ENCODE measurements at regions not wholly inside any gene's neighbourhood (a gene's known extent, or its start where the extent isn't known, plus 50 kb on each side); places are given as distances from the start of the nearest gene placed in this dataset.

DNA sequence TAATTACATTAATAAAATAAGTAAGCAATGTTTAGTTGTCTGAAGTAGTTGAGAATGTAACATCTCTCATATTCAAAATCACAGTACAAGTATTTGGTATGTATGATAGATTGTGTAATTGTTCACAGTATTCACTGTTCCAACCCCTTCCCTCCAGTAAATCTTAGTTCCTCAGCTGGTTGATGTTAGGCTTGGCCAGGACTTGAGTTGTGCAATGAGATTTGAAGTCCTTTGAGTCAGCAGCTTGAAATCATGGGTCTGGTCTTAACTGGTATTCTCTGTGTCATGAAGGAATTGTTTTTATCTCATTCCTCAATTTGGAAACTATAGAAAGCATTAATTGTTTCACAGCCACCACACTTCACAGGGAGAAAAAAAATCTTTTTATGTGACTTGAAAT lies 477.1 kb downstream of the FSCB start:
- H3K23ac ChIP-seq (ENCODE audit: low read depth, low read length) = no peak overlapping the region
- no peak overlapping the region for H2BK120ac ChIP-seq (ENCODE audit: low read depth, low read length)
- H3K4ac ChIP-seq (ENCODE audit: low read depth, low read length) = no peak overlapping the region
- no peaks in the 10 kb centered on the region for H3K36me3 ChIP-seq (ENCODE audit: control insufficient read depth, insufficient read depth, low read length)
- no TSS peak for BruUV-seq (replicated peaks)
- no peak overlapping the region for H3K56ac ChIP-seq (ENCODE audit: extremely low read depth, insufficient read depth, low read length)
- no peaks in the 10 kb centered on the region for H3K79me1 ChIP-seq (ENCODE audit: low read depth in 1 of 2, low read length in 2 of 2)
- TF ChIP-seq MAZ (IDR thresholded peaks at IDR 0.05; ENCODE audit: borderline replicate concordance, low read depth, low read length) = no peak
- no peak for TF ChIP-seq CEBPB (IDR thresholded peaks at IDR 0.05; ENCODE audit: low read depth, low read length)
- TF ChIP-seq SMC3 (IDR thresholded peaks at IDR 0.05; ENCODE audit: low read depth, low read length) = no peak
- no peak for TF ChIP-seq CHD1 (IDR thresholded peaks at IDR 0.05; ENCODE audit: low read depth, low read length)
- TF ChIP-seq MAFK (IDR thresholded peaks at IDR 0.05; ENCODE audit: low read depth, low read length) = no peak
- TF ChIP-seq CTCF (conservative IDR thresholded peaks at IDR 0.05; ENCODE audit: low read depth, low read length) = no peak
- TF ChIP-seq BHLHE40 (IDR thresholded peaks at IDR 0.05; ENCODE audit: low read depth, low read length) = no peak
- no peak for TF ChIP-seq NFE2L2 (IDR thresholded peaks at IDR 0.05; ENCODE audit: low read depth, low read length)
- TF ChIP-seq MXI1 (IDR thresholded peaks at IDR 0.05; ENCODE audit: borderline replicate concordance, low read depth, low read length) = no peak
- TF ChIP-seq USF2 (IDR thresholded peaks at IDR 0.05; ENCODE audit: low read depth, low read length) = no peak
- TF ChIP-seq POLR2A (IDR thresholded peaks at IDR 0.05; ENCODE audit: low read depth, low read length) = no peak
- no peak for TF ChIP-seq RAD21 (IDR thresholded peaks at IDR 0.05; ENCODE audit: low read length)
- TF ChIP-seq FOS (IDR thresholded peaks at IDR 0.05; ENCODE audit: low read depth, low read length) = no peak
- H3K14ac ChIP-seq (replicated peaks; ENCODE audit: low read depth, low read length) = no peak overlapping the region
- H3K27me3 ChIP-seq (ENCODE audit: control insufficient read depth, insufficient read depth, low read length) = no peaks in the 10 kb centered on the region
- ChIA-PET POLR2A (ENCODE audit: unreplicated experiment) (no interaction called here), CTCF (no interaction called here)
- H2AK9ac ChIP-seq (replicated peaks; ENCODE audit: low read depth, low read length, poor library complexity) = no peak overlapping the region
- no peak overlapping the region for H3K4me2 ChIP-seq (ENCODE audit: low read depth, low read length)
- dilution Hi-C loops (cut with HindIII; ENCODE audit: low sequenced_read_pairs, unreplicated experiment) = no loop called here
- no peaks in the 10 kb centered on the region for H3K9me1 ChIP-seq (ENCODE audit: insufficient read depth, low read length)
- no peak overlapping the region for H3K18ac ChIP-seq (ENCODE audit: low read depth, low read length)
- DNase-seq (no peak), ATAC-seq (ENCODE audit: low read depth) (no peak)
- H2AFZ ChIP-seq (replicated peaks; ENCODE audit: low read length, poor library complexity) = no peak overlapping the region
- H2AK5ac ChIP-seq (ENCODE audit: low read depth, low read length) = no peak overlapping the region
- no peak overlapping the region for H3K4me3 ChIP-seq (ENCODE audit: insufficient read depth, low read depth, low read length)
- intact Hi-C loops (cut with micrococcal nuclease) = no loop called here
- no peak overlapping the region for H4K8ac ChIP-seq (ENCODE audit: low read depth in 2 of 2, low read length in 2 of 2)
- H3K4me1 ChIP-seq (ENCODE audit: control insufficient read depth, insufficient read depth, low read length) = no peaks in the 10 kb centered on the region
- no peak overlapping the region for H4K5ac ChIP-seq (ENCODE audit: low read depth, low read length)
- H3K9ac ChIP-seq (ENCODE audit: low read depth, low read length) = no peak overlapping the region
- no peak overlapping the region for H2BK5ac ChIP-seq (ENCODE audit: low read depth, low read length, poor library complexity, severe bottlenecking)
- H4K20me1 ChIP-seq (ENCODE audit: insufficient read depth, low read length) = no peaks in the 10 kb centered on the region
- no peak overlapping the region for H3K27ac ChIP-seq (ENCODE audit: insufficient read depth, low read length)
- in situ Hi-C loops (cut with MboI; ENCODE audit: low sequenced_read_pairs) = no loop called here
- H2BK20ac ChIP-seq (ENCODE audit: low read depth, low read length) = no peak overlapping the region
- no peak overlapping the region for H4K91ac ChIP-seq (ENCODE audit: insufficient read depth, low read depth, low read length)
- no peak overlapping the region for H2BK15ac ChIP-seq (ENCODE audit: low read depth, low read length)
- H3K9me3 ChIP-seq (ENCODE audit: control insufficient read depth, insufficient read depth, low read length) = peaks cover 2% of the 10 kb centered on the region; the same call in 1 of the 2 replicates
